HG02610 (cell line): ENCODE measurements at regions not wholly inside any gene's neighbourhood (a gene's known extent, or its start where the extent isn't known, plus 50 kb on each side); places are given as distances from the start of the nearest gene placed in this dataset.
A peak's percentile ranks its signal among the peaks of the same experiment; 100 is the strongest.
"Not testable (repeated sequence)": the region's sequence is repeated elsewhere in the genome, so short reads cannot be mapped to it uniquely, and the experiment has no call there.

Experiments used
- ATAC-seq: cut with Tn5 transposase; IDR thresholded peaks from one replicate; pipeline ENCODE4 v1.9.1; 2021; ENCODE audit warnings: mild to moderate bottlenecking, moderate library complexity; ENCODE audit not compliant: unreplicated experiment

- no peak for ATAC-seq
Measured at GRCh38 chr6:104519566-104519965, 340.2 kb downstream of the HACE1 start.

DNA sequence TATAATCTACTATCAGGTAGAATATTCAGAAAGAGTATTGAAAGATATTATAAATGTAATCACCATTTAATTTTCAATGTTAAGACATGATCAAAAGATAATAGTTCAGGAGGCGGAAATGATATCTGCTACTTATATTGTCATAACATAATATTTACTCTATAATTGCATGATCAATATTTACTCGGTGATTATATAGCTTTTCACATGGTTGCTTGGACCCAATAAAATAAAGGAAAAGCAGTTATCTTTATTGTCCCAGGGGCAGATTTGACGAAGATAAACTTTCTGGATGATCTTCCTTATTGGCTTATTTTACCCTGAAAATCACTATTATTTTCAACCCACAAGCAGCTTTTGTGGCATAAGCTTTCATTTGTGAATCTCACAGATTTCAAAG is 350.4 kb downstream of the HACE1 start:
- ATAC-seq = no peak

DNA sequence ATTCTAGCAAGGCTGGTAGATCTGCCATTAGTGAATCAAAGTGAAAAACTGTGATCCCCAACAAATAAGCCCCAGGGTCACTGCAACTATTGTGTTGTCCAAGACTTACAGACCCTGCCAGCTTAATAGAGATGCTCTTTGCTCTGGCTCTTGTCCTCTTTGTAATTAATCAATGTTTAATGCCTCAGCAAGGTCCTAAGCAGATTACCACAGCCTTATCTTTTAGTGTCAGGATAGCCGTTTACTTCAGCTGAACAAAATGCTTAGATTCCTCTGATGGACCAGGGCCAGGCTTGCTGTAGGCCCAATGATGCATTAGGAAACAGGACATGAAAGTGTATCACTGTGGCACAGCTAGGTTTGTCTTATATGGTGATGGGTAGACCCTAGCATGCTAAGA is 353.3 kb downstream of the HACE1 start:
- no peak for ATAC-seq

DNA sequence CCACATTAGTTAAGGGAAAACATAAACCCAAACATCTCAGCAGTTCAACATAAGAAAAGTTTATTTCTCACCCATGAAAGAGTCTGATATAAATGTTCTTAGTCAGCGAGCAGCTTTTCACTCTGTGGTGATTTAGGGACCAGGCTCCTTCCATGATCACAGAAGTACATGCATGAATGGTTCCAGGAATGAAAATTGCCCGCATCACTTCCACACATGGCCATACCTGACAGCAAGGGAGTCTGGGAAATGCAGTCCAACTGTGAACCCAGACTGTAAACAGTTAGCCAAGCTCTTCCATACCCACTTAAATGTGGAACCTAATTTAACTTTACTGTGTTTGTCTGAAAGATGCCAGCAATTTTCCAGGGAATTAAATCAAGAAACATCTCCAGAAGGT is 353.9 kb downstream of the HACE1 start:
- no peak for ATAC-seq

DNA sequence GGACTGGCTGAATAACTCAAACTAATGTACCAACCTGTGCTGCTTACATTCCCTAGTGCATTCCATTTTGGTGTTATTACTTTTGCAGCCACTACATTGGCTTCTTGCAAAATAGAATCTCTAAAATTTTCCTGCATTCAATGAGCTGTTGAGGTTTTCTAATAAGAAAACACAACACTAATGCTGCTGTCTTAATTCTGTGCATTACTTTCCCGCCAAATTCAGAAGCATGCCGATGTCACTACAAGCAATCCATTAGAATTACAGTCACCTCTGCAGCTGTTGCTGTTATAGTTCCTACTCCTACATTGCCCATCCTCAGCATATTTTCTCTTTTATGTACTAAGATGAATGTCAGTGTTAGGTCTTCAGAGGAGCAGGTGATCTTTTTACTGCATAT is 359.5 kb downstream of the HACE1 start:
- no peak for ATAC-seq

- no peak for ATAC-seq
Measured at GRCh38 chr6:104486035-104486434, 373.7 kb downstream of the HACE1 start.

DNA sequence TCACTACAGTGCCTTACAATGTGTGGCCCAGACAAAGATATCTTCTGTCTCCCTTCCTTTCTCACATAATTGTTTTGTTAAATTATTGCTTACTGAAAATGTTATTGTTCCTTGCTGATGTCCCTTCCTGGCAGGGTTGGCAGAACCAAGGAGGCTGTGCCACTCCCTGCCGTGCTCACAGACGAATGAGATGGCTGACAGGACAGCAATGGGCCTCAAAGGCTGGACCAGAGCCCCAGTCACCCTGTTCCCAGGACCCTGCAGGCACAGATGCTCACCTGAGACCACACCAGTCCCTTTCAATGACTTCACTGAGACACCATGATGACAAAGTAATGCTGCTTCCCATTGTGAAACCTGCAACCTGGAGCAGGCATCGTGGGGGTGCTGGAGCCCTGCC is 375.1 kb downstream of the HACE1 start:
- ATAC-seq = no peak

DNA sequence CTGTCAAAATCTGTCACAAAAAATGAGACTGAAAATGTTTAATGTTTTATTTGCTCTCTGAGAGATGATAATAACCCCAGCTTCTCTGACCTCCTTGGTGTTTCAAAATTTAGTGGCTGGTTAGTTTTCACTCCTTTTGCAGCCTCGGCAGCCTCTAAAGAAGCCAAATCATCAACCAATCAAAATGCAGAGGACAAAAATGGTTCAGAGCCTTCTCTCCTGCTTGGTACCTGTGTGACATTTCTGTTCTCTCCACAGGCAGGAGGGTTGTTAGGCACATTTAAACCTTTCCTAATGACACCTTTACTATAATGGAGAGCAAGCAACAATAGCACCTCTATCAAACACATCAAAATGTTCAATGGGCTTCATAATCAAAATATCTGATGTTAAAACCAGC is 375.5 kb downstream of the HACE1 start:
- no peak for ATAC-seq

DNA sequence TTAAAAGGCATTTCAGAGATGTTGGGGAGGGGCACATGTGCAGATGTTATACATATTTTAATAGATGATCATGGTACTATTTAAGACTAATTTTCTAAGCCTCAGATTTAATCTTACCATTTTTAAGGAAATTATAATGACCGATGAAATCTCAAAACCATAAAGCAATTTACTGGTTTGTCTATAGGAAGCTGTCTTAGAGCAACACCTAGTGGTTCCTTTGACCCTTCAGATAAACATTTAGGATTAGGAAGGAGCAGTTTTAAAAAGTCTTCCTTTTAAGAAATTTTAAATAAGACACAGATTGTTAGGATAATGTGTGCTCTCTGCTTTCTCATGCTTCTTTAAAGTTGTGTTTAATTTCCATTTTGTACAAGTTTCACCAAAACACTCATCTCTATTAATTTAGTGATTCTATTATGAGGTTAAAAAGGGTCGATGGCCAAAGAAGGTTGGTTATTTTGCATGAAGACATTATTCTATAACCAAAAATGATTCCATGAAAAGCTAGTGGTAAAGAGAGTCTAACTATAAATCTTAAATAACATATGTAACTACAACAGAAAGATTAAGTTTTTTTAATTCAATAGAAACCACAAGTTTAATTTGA is 376.4 kb downstream of the HACE1 start:
- ATAC-seq = no peak

DNA sequence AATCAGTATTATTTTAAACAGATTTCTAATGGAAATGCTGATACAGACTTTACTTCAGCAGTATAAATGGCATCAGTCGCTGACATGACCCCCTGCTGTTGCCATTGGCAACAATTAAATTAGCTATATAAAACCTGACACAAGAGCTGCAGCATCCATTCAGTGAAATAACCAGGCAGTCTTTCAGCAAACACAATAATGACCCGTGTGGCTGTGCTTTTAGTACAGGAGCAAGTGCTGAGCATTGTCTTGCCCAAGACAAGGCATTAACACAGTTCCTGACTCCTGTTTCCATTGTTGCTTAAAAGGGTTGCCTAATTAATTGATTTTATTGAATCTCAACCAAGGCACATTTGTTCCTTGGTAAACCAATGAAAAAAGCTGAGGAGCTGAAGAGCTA is 382.1 kb downstream of the HACE1 start:
- no peak for ATAC-seq

DNA sequence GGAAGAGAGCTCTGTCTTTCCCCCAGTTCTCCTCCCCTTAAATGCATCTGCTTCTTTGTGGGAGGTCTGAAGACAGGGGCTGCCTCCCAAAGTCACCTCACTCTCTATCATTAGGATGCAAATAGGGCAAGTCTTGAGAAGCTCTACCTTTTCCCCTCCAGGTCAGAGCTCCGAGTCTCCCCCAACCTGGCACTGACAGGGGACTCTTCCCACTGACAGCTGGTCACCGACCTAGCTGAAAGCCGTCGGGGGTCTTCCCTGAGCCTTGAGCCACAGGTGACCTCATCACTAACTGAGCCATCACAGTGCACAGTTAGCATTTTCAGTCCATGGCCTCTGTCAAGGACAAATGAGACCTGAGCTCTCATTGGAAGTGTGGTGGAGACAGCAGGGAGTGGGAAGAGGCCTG is 386.7 kb downstream of the HACE1 start:
- ATAC-seq = no peak

DNA sequence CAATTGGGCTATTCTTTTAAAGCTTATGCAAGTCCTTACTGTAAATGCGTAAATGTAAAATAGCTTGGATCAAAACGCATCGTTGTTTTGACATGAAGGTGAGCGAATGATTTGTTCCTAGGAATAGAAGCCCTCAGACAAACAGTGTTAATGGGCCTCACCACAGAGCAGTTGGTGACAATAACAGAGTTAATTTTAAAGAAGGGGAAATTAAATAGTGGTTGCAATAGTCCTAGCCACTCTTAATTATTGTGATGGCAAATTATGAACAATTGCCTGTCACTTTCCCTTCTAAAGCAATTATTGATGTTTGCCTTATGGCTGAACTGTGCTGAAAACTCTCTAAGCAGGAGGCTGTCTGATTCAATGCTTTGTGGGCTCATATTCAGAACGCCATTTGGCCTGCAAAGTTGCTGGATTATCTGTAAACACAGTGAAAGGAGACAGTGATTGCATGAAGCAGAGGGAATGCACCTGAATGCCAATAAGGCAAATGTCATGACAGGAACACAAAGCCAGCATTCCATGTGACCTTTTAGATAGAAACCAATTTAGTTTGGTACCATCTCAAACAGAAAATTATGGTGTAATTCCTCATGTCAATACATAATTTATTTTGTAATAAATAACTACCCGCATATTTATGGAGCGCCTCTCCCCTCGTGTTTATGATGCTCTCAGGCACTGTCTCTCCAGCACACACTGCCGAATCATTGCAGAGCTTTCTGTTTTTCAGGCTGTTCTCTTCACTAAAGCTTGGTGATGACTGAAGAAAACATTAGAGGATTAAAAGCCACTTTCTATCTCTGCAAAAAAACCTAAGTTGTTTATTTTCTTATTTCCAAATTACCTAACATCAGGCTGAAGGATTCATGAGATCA is 387.5 kb downstream of the HACE1 start:
- no peak for ATAC-seq

- no peak for ATAC-seq
Measured at GRCh38 chr6:104466306-104466705, 393.4 kb downstream of the HACE1 start.

DNA sequence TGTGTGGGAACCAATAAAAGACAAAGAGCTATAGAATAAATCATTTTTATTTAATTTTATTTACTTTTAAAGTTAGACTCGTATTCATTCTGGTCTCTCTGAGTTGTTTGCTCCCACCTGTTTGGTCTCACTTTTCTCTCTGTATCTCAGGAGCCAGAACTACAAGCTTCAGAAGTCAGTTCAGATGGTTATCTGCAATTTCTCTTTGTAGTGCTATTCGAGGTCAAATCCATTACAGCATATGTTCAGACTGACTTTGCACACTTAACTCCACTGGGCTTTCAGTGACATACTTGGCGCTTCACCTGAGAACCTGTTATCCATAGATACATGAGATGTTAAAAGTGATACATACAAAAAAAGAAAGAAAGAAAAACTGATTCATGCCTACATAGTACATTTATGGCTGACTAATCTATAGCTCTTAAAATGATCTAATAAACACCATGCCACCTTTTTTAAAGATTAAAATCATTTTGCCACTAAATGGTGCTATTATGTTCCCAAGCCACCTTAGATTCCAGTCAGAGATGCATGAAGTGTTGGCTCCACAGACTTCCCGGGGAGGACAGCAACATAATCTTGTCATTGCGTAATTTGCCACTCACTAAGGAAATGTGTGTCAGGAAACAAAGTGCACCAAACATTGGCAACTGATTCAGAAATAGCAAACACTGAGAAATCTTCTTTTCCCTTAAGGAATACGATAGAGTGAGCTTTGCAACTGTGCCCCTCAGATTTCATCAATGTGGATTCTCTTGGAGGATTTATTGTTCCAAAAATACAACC is 396.7 kb downstream of the HACE1 start:
- no peak for ATAC-seq

- ATAC-seq = no peak
Measured at GRCh38 chr6:104460738-104461483, 398.8 kb downstream of the HACE1 start.

DNA sequence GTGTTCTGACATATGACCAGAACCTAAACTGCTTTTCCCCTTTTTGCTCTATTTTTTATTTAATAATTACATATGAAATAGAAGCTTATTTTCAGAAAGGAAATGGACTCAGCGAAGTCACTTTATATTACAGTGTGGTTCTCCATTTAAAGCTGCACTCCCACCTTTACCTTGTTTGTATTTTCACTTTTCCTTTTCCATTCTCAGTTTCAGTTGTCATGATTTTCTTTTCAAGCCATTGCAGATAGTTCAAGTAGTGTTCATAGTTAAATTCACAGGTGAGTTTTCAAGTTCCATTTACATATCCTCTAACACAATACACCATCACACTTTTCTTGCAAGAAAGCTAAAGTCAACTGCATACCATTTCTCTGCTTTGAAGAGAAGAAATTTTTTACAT is 400.2 kb downstream of the HACE1 start:
- peak; percentile 79 for ATAC-seq

GRCh38 chr6:104449918-104450317 is 409.8 kb downstream of the HACE1 start:
- no peak for ATAC-seq

DNA sequence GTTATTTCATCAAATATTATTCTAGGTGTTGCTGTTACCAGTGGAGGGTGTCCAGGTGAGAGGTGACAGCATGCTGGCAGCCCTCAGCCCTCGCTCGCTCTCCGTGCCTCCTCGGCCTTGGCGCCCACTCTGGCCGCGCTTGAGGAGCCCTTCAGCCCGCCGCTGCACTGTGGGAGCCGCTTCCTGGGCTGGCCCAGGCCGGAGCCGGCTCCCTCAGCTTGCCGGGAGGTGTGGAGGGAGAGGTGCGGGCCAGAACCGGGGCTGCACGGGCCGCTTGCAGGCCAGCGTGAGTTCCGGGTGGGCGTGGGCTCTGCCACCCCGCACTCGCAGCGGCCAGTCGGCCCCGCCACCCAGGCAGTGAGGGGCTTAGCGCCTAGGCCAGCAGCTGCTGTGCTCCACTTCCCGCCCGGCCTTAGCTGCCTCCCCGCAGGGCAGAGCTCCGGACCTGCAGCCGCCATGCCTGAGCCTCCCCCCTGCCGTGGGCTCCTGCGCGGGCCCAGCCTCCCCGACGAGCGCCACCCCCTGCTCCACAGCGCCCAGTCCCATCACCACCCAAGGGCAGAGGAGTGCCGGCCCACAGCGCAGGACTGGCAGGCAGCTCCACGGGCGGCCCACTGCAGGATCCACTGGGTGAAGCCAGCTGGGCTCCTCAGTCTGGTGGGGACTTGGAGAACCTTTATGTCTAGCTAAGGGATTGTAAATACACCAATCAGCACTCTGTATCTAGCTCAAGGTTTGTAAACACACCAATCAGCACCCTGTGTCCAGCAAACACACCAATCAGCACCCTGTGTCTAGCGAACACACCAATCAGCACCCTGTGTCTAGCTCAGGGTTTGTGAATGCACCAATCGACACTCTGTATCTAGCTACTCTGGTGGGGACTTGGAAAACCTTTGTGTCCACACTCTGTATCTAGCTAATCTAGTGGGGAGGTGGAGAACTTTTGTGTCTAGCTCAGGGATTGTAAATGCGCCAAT is 413.3 kb downstream of the HACE1 start:
- not testable (repeated sequence) for ATAC-seq

GRCh38 chr6:104434519-104434918 is 425.2 kb downstream of the HACE1 start:
- ATAC-seq = no peak

DNA sequence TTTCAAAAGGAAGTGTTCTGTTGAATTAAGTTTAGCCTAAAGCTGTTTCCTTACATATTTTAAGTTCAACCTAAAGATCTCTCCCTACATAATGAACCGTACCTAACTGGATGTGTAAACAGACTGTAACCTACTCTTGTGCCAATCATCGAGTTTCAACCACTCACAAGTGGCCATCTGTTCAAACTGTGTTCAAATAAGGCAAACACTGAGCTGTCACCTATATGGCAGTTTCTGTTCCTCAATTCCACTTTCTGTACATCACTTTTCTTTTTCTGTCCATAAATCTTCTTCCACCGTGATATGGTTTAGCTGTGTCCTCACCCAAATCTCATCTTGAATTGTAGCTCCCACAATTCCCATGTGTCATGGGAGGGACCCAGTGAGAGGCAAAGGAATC is 428.6 kb downstream of the HACE1 start:
- ATAC-seq = no peak
